ENCODE measurements at regions not wholly inside any gene's neighbourhood (a gene's known extent, or its start where the extent isn't known, plus 50 kb on each side); places are given as distances from the start of the nearest gene placed in this dataset.
"Not testable (repeated sequence)": the region's sequence is repeated elsewhere in the genome, so short reads cannot be mapped to it uniquely, and the experiment has no call there.

GRCh38 chr13:71213252-71213821, 653.7 kb downstream of the DACH1 start:
- no peak for DNase-seq

GRCh38 chr13:71210861-71211260, 656.1 kb downstream of the DACH1 start:
- DNase-seq = peak; percentile 23

DNA sequence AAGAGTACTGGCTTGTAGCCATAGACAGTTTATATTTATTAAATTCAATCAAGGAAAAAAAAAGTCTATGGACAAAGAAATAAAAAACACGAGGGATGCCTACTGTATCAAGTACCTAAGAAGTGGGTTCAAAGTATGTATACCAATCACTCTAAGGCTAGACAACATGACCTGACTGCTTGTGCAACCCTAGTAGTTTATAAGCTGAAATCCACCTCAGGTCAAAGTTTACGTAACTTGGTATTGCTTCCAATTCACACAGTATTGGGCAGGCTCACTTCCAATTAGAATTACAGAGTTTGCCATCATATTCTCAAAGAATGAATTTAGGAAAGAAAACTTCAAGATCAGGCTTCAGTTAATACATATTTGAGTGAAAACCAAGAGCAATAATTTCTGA, 657.8 kb downstream of the DACH1 start:
- no peak for DNase-seq

DNA sequence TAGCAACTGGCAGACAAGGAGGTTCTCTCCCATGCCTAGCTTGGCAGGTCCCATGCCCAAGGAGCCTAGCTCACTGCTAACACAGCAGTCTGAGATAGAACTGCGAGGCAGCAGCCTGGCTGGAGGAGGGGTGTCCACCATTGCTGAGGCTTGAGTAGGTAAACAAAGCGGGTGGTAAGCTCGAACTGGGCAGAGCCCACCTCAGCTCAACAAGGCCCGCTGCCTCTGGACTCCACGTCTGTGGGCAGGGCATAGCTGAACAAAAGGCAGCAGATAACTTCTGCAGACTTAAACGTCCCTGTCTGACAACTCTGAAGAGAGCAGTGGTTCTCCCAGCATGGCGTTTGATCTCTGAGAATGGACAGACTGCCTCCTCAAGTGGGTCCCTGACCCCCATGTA, 682.4 kb downstream of the DACH1 start:
- not testable (repeated sequence) for DNase-seq

DNA sequence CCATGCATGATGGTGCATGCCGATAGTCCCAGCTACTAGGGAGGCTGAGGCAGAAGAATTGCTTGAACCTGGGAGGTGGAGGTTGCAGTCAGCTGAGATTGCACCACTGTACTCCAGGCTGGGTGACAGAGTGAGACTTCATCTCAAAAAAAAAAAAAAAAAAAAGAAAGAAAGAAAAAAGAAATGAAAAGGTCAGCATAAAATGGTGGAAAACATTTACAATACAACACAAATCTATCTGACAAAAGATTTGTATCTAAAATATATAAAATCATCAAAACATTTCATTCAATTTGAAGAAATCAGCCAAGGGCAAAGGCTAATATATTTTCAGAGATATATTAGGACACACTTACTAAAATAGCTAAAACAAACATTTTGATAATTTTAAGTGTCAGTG, 683.7 kb downstream of the DACH1 start:
- not testable (repeated sequence) for DNase-seq

DNA sequence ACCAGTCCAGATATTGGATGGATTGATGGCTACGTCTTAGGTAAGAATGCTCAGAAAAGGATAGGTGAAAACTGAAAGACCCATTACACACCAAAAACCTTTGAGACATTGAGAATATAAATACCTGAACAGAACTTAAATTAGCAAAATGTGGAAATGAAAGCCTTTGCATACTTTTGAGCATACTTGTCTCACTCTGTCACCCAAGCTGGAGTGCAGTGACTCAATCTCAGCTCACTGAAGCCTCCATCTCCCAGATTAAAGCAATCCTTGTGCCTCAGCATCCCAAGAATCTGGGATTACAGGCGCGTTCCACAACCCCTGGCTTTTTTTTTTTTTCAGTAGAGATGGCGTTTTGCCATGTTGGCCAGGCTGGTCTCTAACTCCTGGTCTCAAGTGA, 695.3 kb downstream of the DACH1 start:
- no peak for DNase-seq

DNA sequence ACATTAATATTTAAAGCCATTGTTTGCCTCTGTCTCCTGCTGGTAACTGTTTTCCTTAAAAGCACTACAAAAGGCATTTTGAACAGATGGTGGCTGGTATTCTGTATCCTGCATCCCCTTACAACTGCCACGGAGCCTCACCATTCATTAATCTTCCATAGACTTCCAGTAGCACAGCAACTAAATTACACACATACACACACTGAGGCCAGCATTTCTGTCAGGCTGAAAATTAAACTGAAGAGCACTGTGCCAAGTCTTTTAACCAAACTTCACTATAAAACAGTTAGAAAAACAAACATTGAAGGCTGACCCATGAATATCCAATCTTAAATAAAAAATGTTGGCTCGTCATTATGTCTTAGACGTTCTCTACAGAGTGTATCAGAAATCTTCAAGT, 697.8 kb downstream of the DACH1 start:
- DNase-seq = peak; percentile 51

DNA sequence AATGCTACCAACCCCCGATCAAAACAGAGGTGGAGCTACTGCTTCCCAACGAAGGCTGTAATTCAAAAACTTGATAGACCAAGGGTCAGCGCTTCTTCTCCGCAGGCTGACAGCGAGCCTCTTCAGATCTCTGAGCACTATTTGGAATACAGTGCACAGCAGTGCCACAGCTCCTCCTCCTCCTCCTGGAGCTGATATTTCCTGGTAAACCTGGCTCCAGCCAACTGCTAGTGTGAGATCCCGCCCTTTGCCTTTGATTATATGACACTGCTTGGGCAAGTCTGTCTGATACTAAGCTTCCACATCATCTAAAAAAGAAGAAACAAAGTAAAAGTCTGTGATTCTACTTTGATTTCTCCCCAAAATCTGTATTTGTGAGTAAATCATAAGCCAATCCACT, 710.5 kb downstream of the DACH1 start:
- no peak for DNase-seq

GRCh38 chr13:71149498-71150363, 717.3 kb downstream of the DACH1 start:
- no peak for DNase-seq

DNA sequence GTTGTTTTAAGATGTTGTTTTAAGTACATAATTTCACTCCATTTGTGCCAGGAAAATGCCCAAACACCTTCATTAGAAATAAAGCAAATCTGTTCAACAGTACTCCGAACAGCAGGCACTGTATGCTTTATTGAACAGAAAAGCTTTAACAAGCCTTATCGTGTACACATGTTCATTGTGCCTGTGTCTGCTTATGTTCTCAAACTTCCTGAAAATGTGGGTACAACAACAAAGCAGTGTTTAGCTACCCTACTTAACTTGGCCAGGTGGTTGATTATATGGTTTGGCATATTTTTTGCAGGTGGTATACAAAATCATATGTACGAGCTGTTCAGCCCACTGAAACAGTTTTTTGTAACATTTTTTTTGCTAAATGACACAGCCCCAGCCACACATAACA, 718.0 kb downstream of the DACH1 start:
- DNase-seq = peak; percentile 39

DNA sequence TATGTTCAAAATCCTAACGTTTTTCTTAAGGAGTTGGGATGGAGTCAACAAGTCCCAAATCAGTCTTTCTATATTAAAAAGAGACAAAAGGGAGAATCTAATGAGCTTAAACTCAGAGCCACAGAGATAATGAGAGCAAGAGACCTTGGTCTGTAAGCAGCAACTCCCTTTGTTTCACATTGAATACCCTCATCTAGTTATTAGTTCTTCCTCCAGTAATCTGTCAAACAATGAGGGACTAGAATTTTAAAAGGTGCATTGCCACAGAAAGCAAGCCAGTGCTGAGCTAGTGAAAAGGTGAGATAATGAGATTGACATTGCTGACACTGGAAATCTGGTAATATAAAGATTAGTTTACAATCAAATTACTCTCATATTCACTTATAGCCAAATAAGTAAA, 718.6 kb downstream of the DACH1 start:
- peak; percentile 61 for DNase-seq

- DNase-seq = no peak
These were observed 722.1 kb downstream of the DACH1 start for GRCh38 chr13:71144883-71145282.

DNA sequence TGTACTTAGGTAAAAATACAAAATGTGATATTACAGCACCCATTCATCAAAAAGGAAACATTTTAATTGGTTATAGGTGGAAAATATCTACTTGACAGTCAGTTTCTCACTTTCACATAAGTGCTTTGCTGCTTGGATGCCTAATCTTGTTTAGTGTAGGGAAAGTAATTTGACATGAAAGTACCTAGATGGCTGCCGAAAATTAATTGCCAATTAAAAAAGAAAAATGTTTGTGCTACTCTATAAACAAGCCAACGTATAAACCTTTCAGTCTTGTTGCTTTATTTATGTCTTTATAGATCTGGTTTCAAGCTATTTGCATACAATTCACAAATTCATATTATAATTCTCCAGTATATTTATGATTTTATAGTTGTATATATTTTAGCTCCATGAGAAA, 729.9 kb downstream of the DACH1 start:
- DNase-seq = peak; percentile 86

DNA sequence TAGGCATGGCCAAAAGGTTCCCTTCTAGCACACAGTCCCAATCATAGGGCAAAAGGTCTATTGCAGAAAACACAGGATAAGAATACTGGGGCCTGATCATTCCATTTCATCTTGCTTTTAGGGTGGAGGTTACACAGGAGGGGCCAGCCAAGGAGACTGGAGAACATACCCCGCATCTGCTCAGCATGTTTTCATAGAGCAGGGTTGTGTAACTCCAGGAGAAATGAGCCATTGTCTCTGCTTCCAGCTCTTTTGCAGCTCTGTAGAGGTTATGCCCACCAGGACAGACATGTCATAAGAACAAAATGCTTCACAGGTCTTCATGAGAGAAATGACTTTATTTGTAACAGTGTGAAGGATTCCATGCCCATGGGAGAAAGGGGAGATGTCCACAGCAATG, 742.8 kb downstream of the DACH1 start:
- DNase-seq = no peak

GRCh38 chr13:71118779-71119364, 748.1 kb downstream of the DACH1 start:
- no peak for DNase-seq

GRCh38 chr13:71117920-71118319, 749.1 kb downstream of the DACH1 start:
- no peak for DNase-seq

GRCh38 chr13:71115301-71115700, 751.7 kb downstream of the DACH1 start:
- no peak for DNase-seq

- no peak for DNase-seq
These were observed 770.6 kb downstream of the DACH1 start for GRCh38 chr13:71096421-71096820.

GRCh38 chr13:71090990-71091389, 776.0 kb downstream of the DACH1 start:
- DNase-seq = peak; percentile 59

GRCh38 chr13:71089056-71089455, 777.9 kb downstream of the DACH1 start:
- DNase-seq = no peak

DNA sequence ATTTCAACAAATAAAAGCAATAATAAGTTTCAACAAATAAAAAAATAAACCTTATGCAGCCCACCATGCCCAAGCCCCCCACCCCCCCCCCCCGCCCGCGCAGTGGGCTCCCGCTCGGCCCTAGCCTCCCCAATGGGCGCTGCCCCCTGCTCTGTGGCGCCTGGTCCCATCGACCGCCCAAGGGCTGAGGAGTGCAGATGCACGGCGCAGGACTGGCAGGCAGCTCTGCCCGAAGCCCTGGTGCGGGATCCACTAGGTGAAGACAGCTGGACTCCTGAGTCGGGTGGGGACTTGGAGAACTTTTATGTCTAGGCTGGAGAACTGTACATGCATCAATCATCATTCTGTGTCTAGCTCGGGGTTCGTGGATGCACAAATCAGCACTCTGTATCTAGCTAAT, 779.6 kb downstream of the DACH1 start:
- no peak for DNase-seq

GRCh38 chr13:71087006-71087405, 780.0 kb downstream of the DACH1 start:
- no peak for DNase-seq

DNA sequence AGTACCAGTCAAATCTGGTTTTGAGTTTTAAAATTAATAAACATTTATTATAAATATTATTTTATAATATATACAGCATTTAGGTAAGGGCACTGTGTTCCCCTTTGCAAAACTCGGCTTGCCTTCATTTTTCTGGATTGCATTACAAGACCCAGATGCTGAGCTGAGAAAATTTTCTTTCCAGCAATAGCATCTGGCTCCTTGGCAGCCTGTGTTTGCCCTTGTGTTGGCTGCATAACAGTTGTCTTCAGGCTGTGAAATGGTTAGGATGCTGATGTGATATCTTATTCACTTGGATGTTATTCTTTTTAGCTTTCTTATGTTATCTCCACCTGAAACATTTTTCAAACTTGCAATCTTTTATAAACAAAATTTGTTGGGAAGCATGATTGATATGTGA, 784.4 kb downstream of the DACH1 start:
- no peak for DNase-seq

DNA sequence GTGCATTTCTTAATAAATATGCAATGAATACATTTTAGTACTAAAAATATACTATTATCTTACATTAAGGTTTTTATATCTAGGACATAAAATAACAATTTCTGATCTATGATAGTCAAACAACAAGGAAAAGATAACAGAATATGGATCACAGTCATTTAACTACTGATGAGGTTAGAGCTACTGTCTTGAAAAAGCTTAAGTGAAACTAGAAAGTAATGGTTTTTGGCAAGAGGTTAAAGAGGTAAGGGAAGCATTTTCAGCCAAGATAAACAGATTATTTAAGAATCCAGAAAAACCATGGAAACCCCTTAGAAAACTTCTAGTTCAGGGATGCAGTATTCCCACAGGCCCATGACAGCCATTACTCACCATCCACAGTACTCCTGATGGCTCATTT, 787.4 kb downstream of the DACH1 start:
- no peak for DNase-seq
